HG03342 (cell line): ENCODE measurements at regions not wholly inside any gene's neighbourhood (a gene's known extent, or its start where the extent isn't known, plus 50 kb on each side); places are given as distances from the start of the nearest gene placed in this dataset.

ENCODE experiments used
- ATAC-seq: cut with Tn5 transposase; IDR thresholded peaks from one replicate; pipeline ENCODE4 v1.9.1; 2021; ENCODE audit warnings: mild to moderate bottlenecking, moderate library complexity; ENCODE audit not compliant: unreplicated experiment

DNA sequence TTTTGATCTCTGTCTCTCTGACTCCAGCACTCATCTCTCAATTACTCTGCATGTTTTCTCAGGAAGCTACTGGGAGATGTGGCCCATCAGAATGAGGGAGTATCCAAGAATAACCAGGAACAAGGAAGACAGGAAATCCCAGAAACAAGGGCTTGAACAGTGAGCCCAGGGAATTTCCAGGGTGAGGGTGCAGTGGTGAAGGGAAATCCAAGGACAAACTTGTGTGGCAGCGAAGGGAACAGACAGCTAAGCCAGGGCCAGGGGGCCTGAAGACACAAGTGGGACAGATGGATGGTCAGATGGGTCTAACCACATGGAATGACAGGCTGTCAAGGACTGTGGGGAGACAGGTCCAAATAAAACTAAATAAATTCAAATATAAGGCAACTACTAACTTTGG is 121.8 kb upstream of the ERRFI1 start:
- no peak for ATAC-seq

DNA sequence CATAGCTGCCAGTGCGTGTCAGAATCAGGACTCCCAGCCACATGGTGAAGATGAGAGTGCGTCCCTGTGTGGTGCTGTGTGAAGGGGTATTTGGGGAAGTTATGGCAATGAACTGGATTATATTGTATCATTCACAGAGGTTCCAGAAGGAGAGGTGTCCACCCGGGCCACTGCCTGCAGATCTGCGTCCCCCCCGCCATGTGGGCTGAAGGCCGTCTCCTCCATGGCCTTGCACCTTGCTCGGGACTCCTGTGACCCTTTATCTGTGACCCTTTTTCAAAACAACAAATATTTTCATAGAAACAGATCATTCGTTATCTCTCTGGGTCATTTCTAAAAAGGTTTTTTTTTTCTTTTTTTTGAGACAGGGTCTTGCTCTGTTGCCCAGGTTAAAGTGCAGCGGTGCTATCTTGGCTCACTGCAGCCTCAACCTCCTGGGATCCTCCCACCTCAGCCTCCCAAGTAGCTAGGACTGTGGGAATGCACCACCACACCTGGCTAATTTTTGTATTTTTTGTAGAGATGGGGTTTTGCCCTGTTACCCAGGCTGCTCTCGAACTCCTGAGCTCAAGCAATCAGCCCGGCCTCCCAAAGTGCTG is 120.2 kb upstream of the ERRFI1 start:
- ATAC-seq: no peak

DNA sequence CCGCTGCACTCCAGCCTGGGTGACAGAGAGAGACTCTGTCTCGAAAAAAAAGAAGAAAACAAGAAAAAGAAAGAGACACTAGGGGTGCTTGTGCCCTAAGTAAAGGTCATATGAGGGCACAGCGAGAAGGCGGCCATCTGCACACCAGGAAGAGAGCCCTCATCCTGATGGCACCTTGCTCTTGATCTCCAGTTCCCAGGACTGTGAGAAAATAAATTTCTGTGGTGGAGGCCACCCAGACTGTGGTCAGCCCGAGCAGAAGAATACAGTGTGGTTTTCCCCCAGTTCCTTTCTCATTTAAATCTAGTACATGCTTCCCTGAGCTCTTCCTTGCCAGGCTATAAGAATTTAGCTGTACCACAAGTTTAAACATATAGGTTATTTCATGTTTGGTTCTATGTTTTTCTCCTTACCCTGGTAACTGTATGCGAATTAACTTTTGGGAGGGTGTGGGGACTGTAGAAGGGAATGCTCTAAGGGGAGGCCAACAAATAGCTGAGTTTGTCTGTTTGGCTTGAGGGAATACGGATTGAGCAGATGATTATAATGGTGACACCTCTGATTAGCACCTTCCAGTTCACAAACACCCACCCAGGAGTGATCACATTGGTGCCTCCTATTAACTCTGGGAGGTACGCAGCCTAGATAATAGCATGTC is 119.6 kb upstream of the ERRFI1 start:
- ATAC-seq: no peak

GRCh38 chr1:8144323-8144722 is 118.2 kb upstream of the ERRFI1 start:
- no peak for ATAC-seq

GRCh38 chr1:8142955-8143629 is 117.0 kb upstream of the ERRFI1 start:
- no peak for ATAC-seq

DNA sequence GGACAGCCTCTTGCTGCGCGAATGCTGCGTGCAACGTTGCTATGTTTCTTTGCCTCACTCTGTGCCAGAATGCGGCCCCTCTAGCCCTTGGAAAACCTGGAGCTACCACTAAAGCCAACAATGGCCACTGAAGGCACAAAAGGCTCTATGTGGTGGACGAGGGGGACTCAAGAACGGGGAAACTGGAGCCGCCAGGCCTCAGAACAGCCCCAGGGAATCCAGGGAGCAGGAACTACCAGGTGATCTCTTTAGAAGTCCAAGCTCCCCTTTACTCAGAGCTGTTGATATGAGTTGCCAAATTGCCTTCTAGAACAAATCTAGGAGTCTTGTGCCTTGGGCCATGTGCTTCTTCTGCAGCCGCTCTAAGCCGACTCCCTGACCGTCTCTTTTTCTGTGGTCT is 113.8 kb upstream of the ERRFI1 start:
- ATAC-seq: no peak

DNA sequence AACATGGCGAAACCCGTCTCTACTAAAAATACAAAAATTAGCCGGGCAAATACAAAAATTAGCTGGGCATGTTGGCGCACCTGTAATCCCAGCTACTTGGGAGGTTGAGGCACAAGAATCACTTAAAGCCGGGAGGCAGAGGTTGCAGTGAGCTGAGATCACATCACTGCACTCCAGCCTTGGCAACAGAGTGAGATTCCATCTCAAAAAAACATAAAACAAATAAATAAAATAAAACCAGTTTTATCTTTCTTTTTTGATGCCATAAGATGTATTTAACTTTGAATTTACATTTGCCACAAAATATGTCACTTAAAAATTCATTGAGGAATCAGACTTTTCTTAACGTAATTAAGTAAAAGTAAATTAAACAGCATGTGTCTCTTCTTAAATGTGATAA is 113.3 kb upstream of the ERRFI1 start:
- ATAC-seq: no peak

GRCh38 chr1:8138673-8139072 is 112.6 kb upstream of the ERRFI1 start:
- no peak for ATAC-seq

GRCh38 chr1:8137481-8138244 is 111.6 kb upstream of the ERRFI1 start:
- no peak for ATAC-seq

DNA sequence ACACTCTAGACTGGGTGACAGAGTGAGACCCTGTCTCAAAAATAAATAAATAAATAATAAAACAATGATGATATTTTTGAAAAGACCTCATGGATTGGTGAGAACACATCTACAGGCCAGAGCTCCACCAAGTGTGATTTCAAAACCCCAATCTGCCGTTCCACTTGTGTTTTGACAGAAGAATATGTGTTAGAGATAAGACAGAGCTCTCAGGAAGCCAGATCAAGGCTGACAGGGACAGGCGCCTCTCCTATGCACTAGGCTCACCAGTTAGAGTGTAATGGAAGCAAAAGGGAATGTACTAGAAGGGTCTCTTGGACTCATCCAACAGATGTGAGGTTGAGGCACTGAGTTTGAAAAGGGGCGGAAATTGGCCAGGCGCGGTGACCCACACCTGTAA is 110.7 kb upstream of the ERRFI1 start:
- ATAC-seq: no peak

- no peak for ATAC-seq
These were observed 109.1 kb upstream of the ERRFI1 start for GRCh38 chr1:8135250-8135649.

DNA sequence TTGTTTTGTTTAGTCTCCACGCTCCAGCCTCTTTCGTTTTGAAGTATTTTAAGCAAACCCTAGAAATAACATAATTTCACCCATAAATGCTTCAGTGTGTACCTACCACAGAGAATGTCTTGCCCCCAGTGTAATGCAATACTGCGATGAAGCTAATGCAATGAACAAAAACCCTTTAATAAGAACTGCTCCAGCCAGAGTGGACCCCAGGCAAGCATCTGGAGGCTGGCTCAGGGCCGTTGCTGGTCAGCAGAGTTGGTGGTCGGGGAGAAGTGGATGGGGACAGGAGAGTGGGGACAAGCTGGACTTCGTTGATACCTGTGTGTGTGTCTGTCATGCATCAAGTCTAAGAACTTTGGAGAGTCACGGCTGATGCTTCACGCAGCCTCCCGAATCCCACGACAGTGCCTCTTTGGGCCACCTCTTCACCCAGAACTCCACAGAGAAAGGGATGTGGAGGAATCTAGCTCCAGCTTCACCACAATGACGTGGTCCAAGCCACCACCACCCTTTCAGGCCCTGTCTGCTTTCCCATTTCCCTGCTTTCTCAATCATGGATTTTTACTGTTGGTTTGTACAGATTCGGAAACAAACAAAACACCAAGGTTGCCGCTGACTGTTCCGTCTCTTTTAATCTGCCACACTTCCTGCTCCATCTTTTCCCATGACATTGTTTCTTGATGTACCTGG is 108.6 kb upstream of the ERRFI1 start:
- no peak for ATAC-seq

DNA sequence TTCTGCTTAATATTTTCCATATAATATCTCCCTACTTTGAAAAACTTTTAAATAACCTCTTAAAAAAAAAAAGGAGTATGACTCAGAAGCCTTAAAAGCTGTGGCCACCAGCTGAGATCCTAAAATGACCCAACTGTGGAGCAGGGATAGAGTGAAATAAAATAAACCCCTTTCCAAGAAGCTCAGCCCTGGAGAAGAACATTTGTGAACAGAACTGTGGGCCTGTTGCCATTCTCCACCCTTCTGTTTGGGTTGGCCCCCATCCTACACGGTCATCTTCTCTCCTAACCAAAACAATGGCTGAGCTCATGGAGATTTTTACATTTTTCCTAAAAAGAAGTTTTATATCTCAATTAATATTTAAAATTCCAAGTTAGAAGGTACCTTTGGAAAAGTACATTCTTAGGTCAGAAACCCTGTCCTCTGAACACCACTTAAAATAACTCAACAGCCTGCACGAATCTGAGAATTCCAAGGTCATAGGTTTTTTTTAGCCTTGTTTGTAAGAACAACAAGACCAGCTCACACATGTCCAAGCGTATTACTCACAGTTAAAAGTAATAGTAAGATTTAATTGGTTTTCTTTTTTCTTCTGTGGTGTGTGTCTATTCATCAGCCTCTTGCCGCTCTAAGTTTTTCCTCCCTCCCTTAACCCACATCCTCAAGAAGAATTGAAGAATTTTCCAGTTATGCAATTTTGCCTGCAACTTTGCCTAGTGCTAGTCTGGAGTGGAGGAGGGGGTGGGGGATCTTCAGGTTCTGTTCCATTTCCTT is 107.7 kb upstream of the ERRFI1 start:
- ATAC-seq: no peak

DNA sequence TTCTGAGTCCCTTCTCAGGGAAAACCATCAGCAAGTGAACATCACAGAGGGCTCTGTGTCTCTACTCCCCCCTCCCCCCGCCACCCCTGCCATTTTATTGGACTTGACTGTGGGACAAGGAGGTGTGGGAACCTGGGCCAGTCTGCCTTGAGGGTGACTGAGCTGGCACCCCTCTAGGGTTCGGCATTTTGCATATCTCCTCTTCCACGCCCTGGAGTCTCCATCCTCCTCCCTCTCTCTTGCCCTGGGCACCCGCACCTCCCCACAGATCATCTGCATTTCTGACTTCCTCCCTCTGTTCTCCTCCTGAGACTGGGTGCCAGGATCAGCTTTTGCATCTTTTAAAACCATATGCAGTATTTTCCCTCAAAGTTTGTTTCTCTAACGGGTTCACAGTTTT is 107.1 kb upstream of the ERRFI1 start:
- no peak for ATAC-seq

GRCh38 chr1:8127171-8127641 is 101.1 kb upstream of the ERRFI1 start:
- ATAC-seq: no peak

- no peak for ATAC-seq
These were observed 96.6 kb upstream of the ERRFI1 start for GRCh38 chr1:8122477-8123407.

DNA sequence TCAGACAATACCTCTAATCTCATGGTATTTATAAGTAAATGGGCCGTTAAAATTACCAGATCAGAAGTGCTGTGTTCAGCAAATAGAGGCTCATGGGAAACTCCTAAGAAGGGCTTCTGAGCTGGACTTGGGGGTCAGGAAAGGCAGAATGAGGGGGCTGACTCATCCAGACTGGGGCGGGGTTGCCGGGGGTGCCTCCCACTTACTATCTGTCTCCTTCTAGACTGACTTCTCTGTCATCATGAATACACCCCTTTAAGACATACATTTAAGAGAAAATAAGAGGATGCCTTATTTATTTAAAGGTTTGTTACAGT is 96.0 kb upstream of the ERRFI1 start:
- no peak for ATAC-seq

DNA sequence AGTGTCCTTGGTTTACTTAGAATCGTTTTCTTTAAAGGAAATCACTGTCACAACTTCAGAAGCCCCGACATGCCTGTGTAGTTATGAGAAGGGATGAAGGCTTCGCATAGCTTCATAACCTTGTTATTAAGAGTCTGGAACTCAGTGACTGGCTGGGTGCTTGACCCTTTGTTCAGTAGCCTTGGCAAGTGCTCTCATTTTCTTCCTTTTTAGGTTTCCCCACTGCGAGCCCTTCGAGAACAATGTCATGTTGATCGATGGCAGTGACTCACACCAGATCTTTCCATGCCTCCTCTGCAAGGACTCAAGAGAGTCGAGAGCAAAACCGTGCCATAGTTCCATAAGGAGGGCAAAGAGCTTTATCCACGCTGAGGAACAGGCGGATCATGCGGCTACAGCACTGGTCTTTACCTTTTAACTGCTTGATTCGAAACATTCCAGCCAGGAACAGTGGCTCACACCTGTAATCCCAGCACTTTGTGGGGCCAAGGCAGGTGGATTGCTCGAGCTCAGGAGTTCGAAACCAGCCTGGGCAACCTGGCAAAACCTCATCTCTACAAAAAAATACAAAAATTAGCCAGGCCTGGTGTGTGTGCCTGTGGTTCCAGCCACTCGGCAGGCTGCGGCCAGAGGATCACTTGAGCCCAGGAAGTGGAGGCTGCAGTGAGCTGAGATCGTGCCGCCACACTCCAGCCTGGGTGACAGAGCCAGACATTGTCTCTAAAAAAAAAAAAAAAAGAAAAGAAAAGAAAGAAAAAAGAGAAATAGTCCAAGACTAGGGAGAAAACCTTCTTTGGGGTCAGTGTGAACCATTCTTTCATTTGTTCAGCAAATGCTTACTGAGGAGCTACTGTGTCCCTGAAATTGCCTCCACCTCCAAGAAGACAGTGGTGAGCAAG is 95.4 kb upstream of the ERRFI1 start:
- ATAC-seq: no peak
